Esophagus muscularis mucosa (tissue), 4 donors: ENCODE measurements at regions not wholly inside any gene's neighbourhood (a gene's known extent, or its start where the extent isn't known, plus 50 kb on each side); places are given as distances from the start of the nearest gene placed in this dataset.

Experiments used
- DNase-seq: peaks from one replicate; pipeline ENCODE4 v3.0.0-alpha.2; 2017; ENCODE audit errors: extremely low spot score
- H3K27ac ChIP-seq, 4 donors: fragments of 200-600 bp; sonication (generic); replicated peaks in 1 of 4; 1 replicate in 3 of 4; 2 replicates in 1 of 4; pipeline ENCODE4 v1.5.1; 2016 to 2019; ENCODE audit warnings: mild to moderate bottlenecking in 1 of 4
- H3K27me3 ChIP-seq, 4 donors: fragments of 200-600 bp; sonication (generic); one replicate each; pipeline versions ENCODE4 v1.5.1 to v1.6.0; 2016 to 2019
- H3K36me3 ChIP-seq, 4 donors: fragments of 200-600 bp; sonication (generic); one replicate each; pipeline ENCODE4 v1.5.1; 2016 to 2019
- H3K4me1 ChIP-seq, 4 donors: fragments of 200-600 bp; sonication (generic); one replicate each; pipeline ENCODE4 v1.5.1; 2016 to 2019
- H3K4me3 ChIP-seq, 4 donors: fragments of 200-600 bp; sonication (generic); 1 replicate in 2 of 4; 2 replicates in 2 of 4; pipeline ENCODE4 v1.5.1; 2016 to 2019; ENCODE audit warnings: mild to moderate bottlenecking in 4 of 4, moderate library complexity in 1 of 4
- H3K9me3 ChIP-seq, 4 donors: fragments of 200-600 bp; sonication (generic); 1 replicate in 3 of 4; 2 replicates in 1 of 4; pipeline ENCODE4 v1.5.1; 2016 to 2019
- CTCF ChIP-seq, 3 experiments: fragments of 200-600 bp in 2 of 3; fragments of 450-650 bp in 1 of 3; sonication (generic) in 2 of 3; IDR thresholded peaks; one replicate each; pipeline ENCODE4 v1.5.1; 2017 to 2019; ENCODE audit warnings: antibody characterized with exemption in 3 of 3, mild to moderate bottlenecking in 2 of 3, moderate library complexity in 1 of 3
- EP300 ChIP-seq: sonication (generic); formaldehyde crosslinking; IDR thresholded peaks from one replicate; pipeline ENCODE4 v1.6.1; 2017; ENCODE audit warnings: antibody characterized with exemption
- POLR2A ChIP-seq: fragments of 450-650 bp; IDR thresholded peaks from one replicate; pipeline ENCODE4 v1.6.1; 2017; ENCODE audit warnings: antibody characterized with exemption, moderate library complexity, mild to moderate bottlenecking, low read depth
- POLR2AphosphoS5 ChIP-seq, 2 donors: sonication (generic); formaldehyde crosslinking; IDR thresholded peaks; one replicate each; pipeline ENCODE4 v1.6.1; 2017; ENCODE audit warnings: antibody characterized with exemption in 2 of 2
- WGBS: methylation state at CpG from one replicate; pipeline ENCODE4 v1.1.5; 2018; 5-methylcytosine and 5-hydroxymethylcytosine counted together
- intact Hi-C: fragments of 100-400 bp; cut with DNase I; formaldehyde crosslinking; loops from one replicate; pipeline ENCODE4 v1.15.1; 2023

GRCh38 chr7:15854841-15855524 lies 168.5 kb upstream of the MEOX2 start:
- WGBS, result 80% methylated on average over 4 of the region's 4 CpGs
- intact Hi-C loops, result no loop called here
- DNase-seq, result no peak
- Histone ChIP-seq H3K27me3 (no peaks in the 10 kb centered on the region), H3K27ac (no peak overlapping the region), H3K4me3 (no peak overlapping the region), H3K4me1 (peaks cover 0 to 16% (median 9%) of the 10 kb centered on the region in 4 donors), H3K36me3 (no peaks in the 10 kb centered on the region), H3K9me3 (no peaks in the 10 kb centered on the region)
- TF ChIP-seq POLR2A (no peak), EP300 (no peak), CTCF (IDR thresholded peaks at IDR 0.05) (no peak), POLR2AphosphoS5 (IDR thresholded peaks at IDR 0.05) (no peak)

GRCh38 chr7:15853832-15854470 lies 167.5 kb upstream of the MEOX2 start:
- DNase-seq, result no peak
- no peaks in the 10 kb centered on the region for H3K9me3 ChIP-seq
- H3K27me3 ChIP-seq, result no peaks in the 10 kb centered on the region
- 28% methylated on average over 2 of the region's 2 CpGs for WGBS
- H3K4me1 ChIP-seq, result peaks cover 0 to 16% (median 9%) of the 10 kb centered on the region in 4 donors
- TF ChIP-seq CTCF (IDR thresholded peaks at IDR 0.05), result no peak
- H3K4me3 ChIP-seq, result no peak overlapping the region
- H3K27ac ChIP-seq, result no peak overlapping the region
- intact Hi-C loops, result no loop called here
- no peaks in the 10 kb centered on the region for H3K36me3 ChIP-seq

- intact Hi-C loops, result no loop called here
- TF ChIP-seq POLR2AphosphoS5 (IDR thresholded peaks at IDR 0.05) (no peak), POLR2A (no peak), CTCF (IDR thresholded peaks at IDR 0.05) (no peak), EP300 (no peak)
- Histone ChIP-seq H3K4me1 (peaks cover 0 to 16% (median 9%) of the 10 kb centered on the region in 4 donors), H3K36me3 (no peaks in the 10 kb centered on the region), H3K4me3 (no peak overlapping the region), H3K9me3 (no peaks in the 10 kb centered on the region), H3K27ac (no peak overlapping the region), H3K27me3 (no peaks in the 10 kb centered on the region)
- 78% methylated on average over 6 of the region's 6 CpGs for WGBS
- DNase-seq, result no peak
These were observed 164.7 kb upstream of the MEOX2 start for GRCh38 chr7:15851201-15851600.

GRCh38 chr7:15848901-15849300 lies 162.4 kb upstream of the MEOX2 start:
- Histone ChIP-seq H3K27me3 (no peaks in the 10 kb centered on the region), H3K9me3 (no peaks in the 10 kb centered on the region), H3K4me1 (peaks cover 0 to 8% (median 7%) of the 10 kb centered on the region in 4 donors), H3K27ac (no peak overlapping the region), H3K4me3 (no peak overlapping the region), H3K36me3 (no peaks in the 10 kb centered on the region)
- no peak for DNase-seq
- intact Hi-C loops, result loop anchor here (10.0 kb wide), 2 partner anchors 94 to 176 kb away; no protein-coding TSS in a partner anchor
- 88% methylated on average over 1 of the region's 1 CpG for WGBS
- TF ChIP-seq CTCF (IDR thresholded peaks at IDR 0.05) (no peak), EP300 (no peak), POLR2A (no peak), POLR2AphosphoS5 (IDR thresholded peaks at IDR 0.05) (no peak)
